ENCODE measurements at regions not wholly inside any gene's neighbourhood (a gene's known extent, or its start where the extent isn't known, plus 50 kb on each side); places are given as distances from the start of the nearest gene placed in this dataset.
A peak's percentile ranks its signal among the peaks of the same experiment; 100 is the strongest.

- Histone ChIP-seq H3K9ac (replicated peaks; ENCODE audit: extremely low read depth, insufficient read depth, low read length) (no peak overlapping the region), H4K20me1 (replicated peaks; ENCODE audit: control insufficient read depth, extremely low read depth, insufficient read depth, low read length) (no peaks in the 10 kb centered on the region), H3K4me1 (ENCODE audit: control insufficient read depth, extremely low read depth, insufficient read depth, low read length) (no peaks in the 10 kb centered on the region), H3K9me1 (replicated peaks; ENCODE audit: control insufficient read depth, extremely low read depth, insufficient read depth, low read length) (no peaks in the 10 kb centered on the region), H3K27ac (ENCODE audit: insufficient read depth, low read depth, low read length) (no peak overlapping the region), H3K9me3 (replicated peaks; ENCODE audit: control insufficient read depth, insufficient read depth, low read length) (no peaks in the 10 kb centered on the region), H3K27me3 (ENCODE audit: control insufficient read depth in 2 of 2, insufficient read depth in 2 of 2, low read length in 2 of 2) (no peaks in the 10 kb centered on the region), H3K36me3 (ENCODE audit: control insufficient read depth in 2 of 2, extremely low read depth in 1 of 2, insufficient read depth in 2 of 2, low read length in 2 of 2) (no peaks in the 10 kb centered on the region), H2AFZ (ENCODE audit: low read depth, low read length) (no peak overlapping the region), H3K4me3 (replicated peaks in 1 of 3; ENCODE audit: insufficient read depth in 1 of 3, low read depth in 1 of 3, low read length in 3 of 3) (no peak overlapping the region), H3K79me2 (ENCODE audit: control insufficient read depth, insufficient read depth, low read length) (no peaks in the 10 kb centered on the region), H3K4me2 (ENCODE audit: insufficient read depth, low read length) (no peak overlapping the region)
- no TSS peak for BruUV-seq (replicated peaks)
- DNase-seq (ENCODE audit: low read depth, low spot score) (no peak), FAIRE-seq (peak; percentile 38)
- POLR2A ChIA-PET = no interaction called here
- TF ChIP-seq POLR2A (IDR thresholded peaks at IDR 0.05; ENCODE audit: low read depth, low read length) (no peak), FOS (IDR thresholded peaks at IDR 0.05; ENCODE audit: borderline replicate concordance, insufficient read depth, low read length) (no peak), POLR2AphosphoS5 (IDR thresholded peaks at IDR 0.05; ENCODE audit: insufficient read depth, low read depth, low read length) (no peak), JUN (IDR thresholded peaks at IDR 0.05; ENCODE audit: borderline replicate concordance, insufficient read depth, insufficient read length, low read depth) (no peak)
- dilution Hi-C loops (cut with MboI; ENCODE audit: extremely low pct_ligation_motif_present, low sequenced_read_pairs) (no loop called here), intact Hi-C loops (cut with micrococcal nuclease) (no loop called here)
- CTCF ChIA-PET = interaction anchor here (1.0 to 1.2 kb wide), 2 partner anchors 11 to 41 kb away, joined by 3 read pairs; no protein-coding TSS in a partner anchor
Measured at GRCh38 chrX:22536746-22537304, 264.1 kb downstream of the CBLL2 start.

GRCh38 chrX:22538580-22538979 is 265.9 kb downstream of the CBLL2 start:
- no peak for TF ChIP-seq FOS (IDR thresholded peaks at IDR 0.05; ENCODE audit: borderline replicate concordance, insufficient read depth, low read length)
- TF ChIP-seq GATA2 (IDR thresholded peaks at IDR 0.05; ENCODE audit: insufficient read depth, insufficient read length, low read depth, low read length) = no peak
- TF ChIP-seq MAX (IDR thresholded peaks at IDR 0.05; ENCODE audit: insufficient read depth, insufficient read length) = no peak
- no peak overlapping the region for H3K4me3 ChIP-seq (replicated peaks in 1 of 3; ENCODE audit: insufficient read depth in 1 of 3, low read depth in 1 of 3, low read length in 3 of 3)
- H3K36me3 ChIP-seq (ENCODE audit: control insufficient read depth in 2 of 2, extremely low read depth in 1 of 2, insufficient read depth in 2 of 2, low read length in 2 of 2) = no peaks in the 10 kb centered on the region
- H2AFZ ChIP-seq (ENCODE audit: low read depth, low read length) = no peak overlapping the region
- intact Hi-C loops (cut with micrococcal nuclease) (no loop called here), dilution Hi-C loops (cut with MboI; ENCODE audit: extremely low pct_ligation_motif_present, low sequenced_read_pairs) (no loop called here)
- CTCF ChIA-PET = no interaction called here
- H3K9me3 ChIP-seq (replicated peaks; ENCODE audit: control insufficient read depth, insufficient read depth, low read length) = no peaks in the 10 kb centered on the region
- no peak for FAIRE-seq
- no peaks in the 10 kb centered on the region for H3K9me1 ChIP-seq (replicated peaks; ENCODE audit: control insufficient read depth, extremely low read depth, insufficient read depth, low read length)
- BruUV-seq (replicated peaks) = no TSS peak
- H3K4me2 ChIP-seq (ENCODE audit: insufficient read depth, low read length) = no peak overlapping the region
- no peaks in the 10 kb centered on the region for H3K79me2 ChIP-seq (ENCODE audit: control insufficient read depth, insufficient read depth, low read length)
- DNase-seq (ENCODE audit: low read depth, low spot score) = no peak
- POLR2A ChIA-PET = no interaction called here
- no peak overlapping the region for H3K27ac ChIP-seq (ENCODE audit: insufficient read depth, low read depth, low read length)
- no peaks in the 10 kb centered on the region for H3K4me1 ChIP-seq (ENCODE audit: control insufficient read depth, extremely low read depth, insufficient read depth, low read length)
- H4K20me1 ChIP-seq (replicated peaks; ENCODE audit: control insufficient read depth, extremely low read depth, insufficient read depth, low read length) = no peaks in the 10 kb centered on the region
- H3K27me3 ChIP-seq (ENCODE audit: control insufficient read depth in 2 of 2, insufficient read depth in 2 of 2, low read length in 2 of 2) = no peaks in the 10 kb centered on the region
- H3K9ac ChIP-seq (replicated peaks; ENCODE audit: extremely low read depth, insufficient read depth, low read length) = no peak overlapping the region
